Duodenal mucosa (tissue), 2 donors: ENCODE measurements at regions not wholly inside any gene's neighbourhood (a gene's known extent, or its start where the extent isn't known, plus 50 kb on each side); places are given as distances from the start of the nearest gene placed in this dataset.

Source experiments
- H3K27ac ChIP-seq: one replicate; pipeline ENCODE4 v1.7.0; 2013; ENCODE audit warnings: low read depth, low read length
- H3K27me3 ChIP-seq, 2 donors: one replicate each; pipeline ENCODE4 v1.7.0; 2013; ENCODE audit warnings: low read length in 2 of 2, control low read depth in 1 of 2; ENCODE audit not compliant: insufficient read depth in 2 of 2, control insufficient read depth in 1 of 2
- H3K36me3 ChIP-seq, 2 donors: one replicate each; pipeline ENCODE4 v1.7.0; 2013; ENCODE audit warnings: low read length in 2 of 2, control low read depth in 1 of 2; ENCODE audit not compliant: insufficient read depth in 2 of 2, control insufficient read depth in 1 of 2
- H3K4me1 ChIP-seq, 2 donors: one replicate each; pipeline ENCODE4 v1.7.0; 2013; ENCODE audit warnings: low read length in 2 of 2, control low read depth in 1 of 2; ENCODE audit not compliant: insufficient read depth in 2 of 2, control insufficient read depth in 1 of 2
- H3K4me3 ChIP-seq, 2 donors: one replicate each; pipeline ENCODE4 v1.7.0; 2013; ENCODE audit warnings: low read length in 2 of 2, low read depth in 1 of 2
- H3K9ac ChIP-seq, 2 donors: one replicate each; pipeline ENCODE4 v1.7.0; 2013; ENCODE audit warnings: low read length in 2 of 2, low read depth in 1 of 2
- H3K9me3 ChIP-seq, 2 donors: one replicate each; pipeline ENCODE4 v1.7.0; 2013; ENCODE audit warnings: low read length in 2 of 2, control low read depth in 1 of 2; ENCODE audit not compliant: control insufficient read depth in 1 of 2

- Histone ChIP-seq H3K4me3 (no peak overlapping the region), H3K4me1 (no peaks in the 10 kb centered on the region), H3K27ac (no peak overlapping the region), H3K9ac (no peak overlapping the region), H3K9me3 (no peaks in the 10 kb centered on the region), H3K36me3 (no peaks in the 10 kb centered on the region), H3K27me3 (no peaks in the 10 kb centered on the region)
Observed at GRCh38 chr3:174532216-174532615, 326.9 kb upstream of the NAALADL2 start.

GRCh38 chr3:174532776-174533175, 326.4 kb upstream of the NAALADL2 start:
- H3K9me3 ChIP-seq = no peaks in the 10 kb centered on the region
- H3K27me3 ChIP-seq = no peaks in the 10 kb centered on the region
- no peak overlapping the region for H3K9ac ChIP-seq
- H3K4me1 ChIP-seq = no peaks in the 10 kb centered on the region
- H3K36me3 ChIP-seq = no peaks in the 10 kb centered on the region
- H3K4me3 ChIP-seq = no peak overlapping the region
- no peak overlapping the region for H3K27ac ChIP-seq

GRCh38 chr3:174533286-174533685, 325.8 kb upstream of the NAALADL2 start:
- Histone ChIP-seq H3K9ac (no peak overlapping the region), H3K4me3 (no peak overlapping the region), H3K36me3 (no peaks in the 10 kb centered on the region), H3K27ac (no peak overlapping the region), H3K27me3 (no peaks in the 10 kb centered on the region), H3K9me3 (no peaks in the 10 kb centered on the region), H3K4me1 (no peaks in the 10 kb centered on the region)

- Histone ChIP-seq H3K9ac (no peak overlapping the region), H3K36me3 (no peaks in the 10 kb centered on the region), H3K4me3 (no peak overlapping the region), H3K27me3 (no peaks in the 10 kb centered on the region), H3K27ac (no peak overlapping the region), H3K9me3 (no peaks in the 10 kb centered on the region), H3K4me1 (no peaks in the 10 kb centered on the region)
Observed at GRCh38 chr3:174536319-174536718, 322.8 kb upstream of the NAALADL2 start.

- Histone ChIP-seq H3K4me1 (no peaks in the 10 kb centered on the region), H3K27ac (no peak overlapping the region), H3K9me3 (no peaks in the 10 kb centered on the region), H3K9ac (no peak overlapping the region), H3K27me3 (no peaks in the 10 kb centered on the region), H3K36me3 (no peaks in the 10 kb centered on the region), H3K4me3 (no peak overlapping the region)
Observed at GRCh38 chr3:174538151-174538550, 321.0 kb upstream of the NAALADL2 start.

GRCh38 chr3:174540116-174540908, 318.8 kb upstream of the NAALADL2 start:
- Histone ChIP-seq H3K4me1 (no peaks in the 10 kb centered on the region), H3K27ac (no peak overlapping the region), H3K27me3 (no peaks in the 10 kb centered on the region), H3K4me3 (no peak overlapping the region), H3K9ac (no peak overlapping the region), H3K9me3 (no peaks in the 10 kb centered on the region), H3K36me3 (no peaks in the 10 kb centered on the region)

GRCh38 chr3:174541708-174542315, 317.3 kb upstream of the NAALADL2 start:
- Histone ChIP-seq H3K4me3 (no peak overlapping the region), H3K27me3 (no peaks in the 10 kb centered on the region), H3K36me3 (no peaks in the 10 kb centered on the region), H3K27ac (no peak overlapping the region), H3K4me1 (no peaks in the 10 kb centered on the region), H3K9ac (no peak overlapping the region), H3K9me3 (no peaks in the 10 kb centered on the region)

GRCh38 chr3:174547801-174548435, 311.2 kb upstream of the NAALADL2 start:
- Histone ChIP-seq H3K9ac (no peak overlapping the region), H3K36me3 (no peaks in the 10 kb centered on the region), H3K4me3 (no peak overlapping the region), H3K27me3 (no peaks in the 10 kb centered on the region), H3K4me1 (no peaks in the 10 kb centered on the region), H3K27ac (no peak overlapping the region), H3K9me3 (no peaks in the 10 kb centered on the region)

- H3K36me3 ChIP-seq = no peaks in the 10 kb centered on the region
- H3K9ac ChIP-seq = no peak overlapping the region
- H3K4me3 ChIP-seq = no peak overlapping the region
- H3K27ac ChIP-seq = no peak overlapping the region
- H3K27me3 ChIP-seq = no peaks in the 10 kb centered on the region
- no peaks in the 10 kb centered on the region for H3K4me1 ChIP-seq
- no peaks in the 10 kb centered on the region for H3K9me3 ChIP-seq
Observed at GRCh38 chr3:174548841-174549623, 310.1 kb upstream of the NAALADL2 start.

GRCh38 chr3:174581558-174581957, 277.6 kb upstream of the NAALADL2 start:
- H3K4me3 ChIP-seq = no peak overlapping the region

More at GRCh38 chr3:174581558-174581957, 277.6 kb upstream of the NAALADL2 start:
- Histone ChIP-seq H3K36me3 (no peaks in the 10 kb centered on the region), H3K27me3 (no peaks in the 10 kb centered on the region), H3K27ac (no peak overlapping the region), H3K9ac (no peak overlapping the region), H3K9me3 (no peaks in the 10 kb centered on the region), H3K4me1 (peaks cover 10 to 12% of the 10 kb centered on the region in 2 donors)
